Upper lobe of right lung (tissue), 1 donor: ENCODE measurements at regions not wholly inside any gene's neighbourhood (a gene's known extent, or its start where the extent isn't known, plus 50 kb on each side); places are given as distances from the start of the nearest gene placed in this dataset.

Experiments
- ATAC-seq: fragments of 200-7000 bp; cut with Tn5 transposase; one replicate; pipeline ENCODE4 v1.9.1; 2020; ENCODE audit warnings: mild to moderate bottlenecking, moderate library complexity
- DNase-seq: peaks from one replicate; pipeline ENCODE4 v3.0.0-alpha.2; 2020
- H3K27ac ChIP-seq: fragments of 200-600 bp; one replicate; pipeline ENCODE4 v1.8.0; 2022
- H3K27me3 ChIP-seq: fragments of 200-600 bp; one replicate; pipeline ENCODE4 v1.8.0; 2022; ENCODE audit warnings: mild to moderate bottlenecking
- H3K36me3 ChIP-seq: fragments of 200-600 bp; one replicate; pipeline ENCODE4 v1.8.0; 2022
- H3K4me1 ChIP-seq: fragments of 200-600 bp; one replicate; pipeline ENCODE4 v1.8.0; 2022
- H3K4me3 ChIP-seq: fragments of 200-600 bp; one replicate; pipeline ENCODE4 v1.8.0; 2022; ENCODE audit warnings: mild to moderate bottlenecking
- H3K9me3 ChIP-seq: fragments of 200-600 bp; one replicate; pipeline ENCODE4 v1.8.0; 2022
- intact Hi-C: fragments of 100-400 bp; cut with DNase I; formaldehyde crosslinking; loops from one replicate; pipeline ENCODE4 v1.11.0; 2022
- TF ChIP-seq, protein P1 (sequence below): fragments of 200-600 bp; IDR thresholded peaks from one replicate; pipeline ENCODE4 v1.8.0; 2022; ENCODE audit warnings: antibody characterized with exemption
- donor health status: DM: no; HTN: yes; CAD: no; lungs with severe emphysema.

DNA sequence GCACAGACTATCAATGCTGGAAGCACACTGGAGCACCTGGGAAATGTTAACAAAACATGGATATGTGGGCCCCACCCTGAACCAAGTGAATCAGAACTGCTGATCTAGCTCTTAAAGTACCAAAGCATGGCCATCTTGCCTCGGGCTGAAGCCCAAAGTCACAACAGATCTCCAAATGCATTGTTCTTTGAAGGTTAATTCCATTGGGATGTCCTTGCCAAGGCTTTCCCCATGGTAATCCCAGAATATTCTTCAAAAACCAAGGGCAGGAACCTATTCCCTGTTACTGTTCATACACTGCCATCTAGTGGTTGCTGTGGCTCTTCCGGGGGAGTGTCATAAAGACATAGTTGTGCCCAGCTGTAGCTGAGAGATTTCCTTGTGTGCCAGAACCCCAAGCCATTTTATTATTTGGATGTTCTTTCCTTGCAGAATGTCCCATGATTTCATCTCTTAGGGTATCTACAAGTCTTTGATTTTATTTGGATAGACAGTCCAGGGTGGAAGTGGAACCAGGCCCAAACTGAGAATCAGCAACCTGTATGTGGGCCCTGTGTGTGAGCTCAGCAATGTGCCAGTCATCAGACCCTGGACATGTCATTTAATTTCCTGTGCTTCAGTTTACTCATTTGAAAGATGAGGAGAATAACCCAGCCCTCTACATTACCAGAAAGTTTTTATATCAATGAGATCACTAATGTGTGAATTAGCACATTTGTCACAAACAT lies 290.0 kb downstream of the ACTL7B start:
- ATAC-seq (peak; percentile 95), DNase-seq (no peak)
- TF ChIP-seq, protein P1, sequence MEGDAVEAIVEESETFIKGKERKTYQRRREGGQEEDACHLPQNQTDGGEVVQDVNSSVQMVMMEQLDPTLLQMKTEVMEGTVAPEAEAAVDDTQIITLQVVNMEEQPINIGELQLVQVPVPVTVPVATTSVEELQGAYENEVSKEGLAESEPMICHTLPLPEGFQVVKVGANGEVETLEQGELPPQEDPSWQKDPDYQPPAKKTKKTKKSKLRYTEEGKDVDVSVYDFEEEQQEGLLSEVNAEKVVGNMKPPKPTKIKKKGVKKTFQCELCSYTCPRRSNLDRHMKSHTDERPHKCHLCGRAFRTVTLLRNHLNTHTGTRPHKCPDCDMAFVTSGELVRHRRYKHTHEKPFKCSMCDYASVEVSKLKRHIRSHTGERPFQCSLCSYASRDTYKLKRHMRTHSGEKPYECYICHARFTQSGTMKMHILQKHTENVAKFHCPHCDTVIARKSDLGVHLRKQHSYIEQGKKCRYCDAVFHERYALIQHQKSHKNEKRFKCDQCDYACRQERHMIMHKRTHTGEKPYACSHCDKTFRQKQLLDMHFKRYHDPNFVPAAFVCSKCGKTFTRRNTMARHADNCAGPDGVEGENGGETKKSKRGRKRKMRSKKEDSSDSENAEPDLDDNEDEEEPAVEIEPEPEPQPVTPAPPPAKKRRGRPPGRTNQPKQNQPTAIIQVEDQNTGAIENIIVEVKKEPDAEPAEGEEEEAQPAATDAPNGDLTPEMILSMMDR = peak; percentile 87
- Histone ChIP-seq H3K9me3 (no peaks in the 10 kb centered on the region), H3K27me3 (peaks cover 3% of the 10 kb centered on the region), H3K27ac (no peak overlapping the region), H3K36me3 (no peaks in the 10 kb centered on the region), H3K4me1 (no peaks in the 10 kb centered on the region), H3K4me3 (no peak overlapping the region)
- intact Hi-C loops = loop anchor here (10.0 kb wide), 1 partner anchor 1101 kb away; no protein-coding TSS in a partner anchor

DNA sequence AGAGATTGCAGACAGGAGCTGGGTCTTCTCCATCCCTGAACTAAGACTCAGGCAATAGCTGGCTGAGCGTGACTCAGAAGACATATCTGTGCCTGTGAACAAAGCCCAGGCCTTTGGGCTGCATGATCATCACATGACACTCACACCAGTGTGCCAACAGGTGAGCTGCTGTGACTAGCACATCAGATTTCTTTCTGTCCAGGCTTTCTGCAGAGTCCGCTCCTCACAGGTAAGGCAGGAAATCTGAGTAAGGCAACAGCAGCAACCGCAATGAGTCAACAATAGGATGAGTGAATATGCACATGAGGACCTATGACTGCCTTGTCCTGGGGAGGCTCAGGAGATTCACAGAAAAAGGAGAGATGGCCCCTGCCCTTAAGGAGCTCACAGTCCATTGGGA lies 293.6 kb downstream of the ACTL7B start:
- H3K4me1 ChIP-seq = no peaks in the 10 kb centered on the region
- intact Hi-C loops = loop anchor here (10.0 kb wide), 1 partner anchor 1097 kb away; no protein-coding TSS in a partner anchor
- H3K27me3 ChIP-seq = peaks cover 4% of the 10 kb centered on the region
- no peak overlapping the region for H3K4me3 ChIP-seq
- H3K9me3 ChIP-seq = no peaks in the 10 kb centered on the region
- H3K36me3 ChIP-seq = no peaks in the 10 kb centered on the region
- TF ChIP-seq, protein P1 = no peak
- no peak overlapping the region for H3K27ac ChIP-seq
- DNase-seq = no peak
- no peak for ATAC-seq

DNA sequence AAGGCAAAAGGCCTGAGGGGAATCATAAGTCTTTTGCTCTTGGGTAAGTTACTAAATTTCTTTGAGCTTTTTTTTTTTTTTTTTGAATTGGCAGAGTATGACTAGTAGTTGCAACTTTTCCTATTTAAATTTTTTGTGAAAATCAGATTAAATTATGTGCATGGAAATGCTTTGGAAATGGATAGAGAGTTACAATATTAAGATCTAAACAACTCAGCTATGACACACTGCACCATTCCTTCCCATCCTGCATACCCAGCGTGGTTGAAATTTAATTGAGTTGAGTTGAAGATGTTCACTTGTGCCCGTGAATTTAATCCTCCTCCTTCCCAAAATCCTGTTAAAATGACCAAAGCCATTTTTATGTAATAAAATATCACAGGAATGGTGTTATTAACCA lies 296.4 kb downstream of the ACTL7B start:
- Histone ChIP-seq H3K36me3 (no peaks in the 10 kb centered on the region), H3K27ac (no peak overlapping the region), H3K4me1 (no peaks in the 10 kb centered on the region), H3K27me3 (peaks cover 4% of the 10 kb centered on the region), H3K9me3 (no peaks in the 10 kb centered on the region), H3K4me3 (no peak overlapping the region)
- intact Hi-C loops = no loop called here
- DNase-seq = no peak
- TF ChIP-seq, protein P1 = no peak
- no peak for ATAC-seq

DNA sequence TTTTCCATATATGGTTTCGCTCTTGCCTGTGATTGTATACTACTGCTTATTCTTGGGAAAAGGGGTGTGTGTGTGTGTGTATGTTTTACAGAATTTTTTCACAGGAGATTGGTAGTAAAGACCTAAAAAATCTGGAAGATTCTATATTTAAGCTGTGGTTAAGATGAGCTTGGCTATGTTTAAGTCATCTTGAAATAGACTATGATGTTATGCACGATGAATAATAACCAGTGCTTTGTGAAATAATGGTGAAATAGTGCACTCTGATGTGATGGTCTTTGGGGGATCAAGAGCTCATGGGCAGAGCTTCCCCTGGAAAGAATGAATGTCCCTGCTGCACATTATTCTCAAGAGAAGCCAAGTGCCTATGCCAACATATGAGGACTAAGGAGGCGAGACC lies 301.0 kb downstream of the ACTL7B start:
- TF ChIP-seq, protein P1 = no peak
- H3K36me3 ChIP-seq = no peaks in the 10 kb centered on the region
- H3K27ac ChIP-seq = no peak overlapping the region
- ATAC-seq (no peak), DNase-seq (no peak)
- no peaks in the 10 kb centered on the region for H3K9me3 ChIP-seq
- no peak overlapping the region for H3K4me3 ChIP-seq
- no peaks in the 10 kb centered on the region for H3K4me1 ChIP-seq
- intact Hi-C loops = no loop called here
- peaks cover 4% of the 10 kb centered on the region for H3K27me3 ChIP-seq

DNA sequence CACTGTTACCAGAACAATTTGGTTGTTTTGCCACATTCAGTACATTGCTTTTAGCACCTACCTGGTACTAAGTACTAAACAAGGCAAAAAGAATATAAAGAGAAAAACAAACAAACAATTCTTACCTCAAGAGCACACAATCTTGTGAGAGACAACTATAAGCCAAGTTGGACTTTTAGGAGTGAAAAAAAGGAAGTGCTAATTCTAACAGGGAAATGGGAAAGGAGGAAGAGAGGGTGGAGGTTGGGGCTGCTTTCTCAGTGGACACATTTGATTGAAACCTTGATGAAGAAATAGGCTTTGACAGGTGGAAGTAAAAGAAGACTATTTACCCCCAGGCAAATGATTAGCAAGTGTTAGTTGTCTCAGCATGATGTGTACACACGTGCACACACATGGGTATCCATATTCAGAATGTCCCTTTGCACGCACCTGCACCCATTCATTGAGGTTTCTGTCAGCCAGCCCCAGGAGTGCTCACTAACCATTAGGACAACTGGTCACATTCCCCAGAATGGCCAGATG lies 302.6 kb downstream of the ACTL7B start:
- ATAC-seq (no peak), DNase-seq (no peak)
- Histone ChIP-seq H3K9me3 (no peaks in the 10 kb centered on the region), H3K4me3 (no peak overlapping the region), H3K36me3 (no peaks in the 10 kb centered on the region), H3K4me1 (no peaks in the 10 kb centered on the region), H3K27ac (no peak overlapping the region), H3K27me3 (no peaks in the 10 kb centered on the region)
- intact Hi-C loops = no loop called here
- TF ChIP-seq, protein P1 = no peak
